C4-2B (cell line): ENCODE measurements at regions not wholly inside any gene's neighbourhood (a gene's known extent, or its start where the extent isn't known, plus 50 kb on each side); places are given as distances from the start of the nearest gene placed in this dataset.

Source experiments
- H3K27ac ChIP-seq: fragments of 450-650 bp; 2 replicates; pipeline ENCODE4 v1.5.1; 2017
- ZFX ChIP-seq: fragments of 450-650 bp; IDR thresholded peaks from 2 replicates; pipeline ENCODE4 v1.6.1; 2017
- TF ChIP-seq, protein P1 (sequence below): fragments of 450-650 bp; conservative IDR thresholded peaks from 2 replicates; pipeline ENCODE4 v1.5.1; 2017; ENCODE audit warnings: mild to moderate bottlenecking

GRCh38 chr7:43022008-43022407 is 89.8 kb downstream of the MRPL32 start:
- TF ChIP-seq, protein P1, sequence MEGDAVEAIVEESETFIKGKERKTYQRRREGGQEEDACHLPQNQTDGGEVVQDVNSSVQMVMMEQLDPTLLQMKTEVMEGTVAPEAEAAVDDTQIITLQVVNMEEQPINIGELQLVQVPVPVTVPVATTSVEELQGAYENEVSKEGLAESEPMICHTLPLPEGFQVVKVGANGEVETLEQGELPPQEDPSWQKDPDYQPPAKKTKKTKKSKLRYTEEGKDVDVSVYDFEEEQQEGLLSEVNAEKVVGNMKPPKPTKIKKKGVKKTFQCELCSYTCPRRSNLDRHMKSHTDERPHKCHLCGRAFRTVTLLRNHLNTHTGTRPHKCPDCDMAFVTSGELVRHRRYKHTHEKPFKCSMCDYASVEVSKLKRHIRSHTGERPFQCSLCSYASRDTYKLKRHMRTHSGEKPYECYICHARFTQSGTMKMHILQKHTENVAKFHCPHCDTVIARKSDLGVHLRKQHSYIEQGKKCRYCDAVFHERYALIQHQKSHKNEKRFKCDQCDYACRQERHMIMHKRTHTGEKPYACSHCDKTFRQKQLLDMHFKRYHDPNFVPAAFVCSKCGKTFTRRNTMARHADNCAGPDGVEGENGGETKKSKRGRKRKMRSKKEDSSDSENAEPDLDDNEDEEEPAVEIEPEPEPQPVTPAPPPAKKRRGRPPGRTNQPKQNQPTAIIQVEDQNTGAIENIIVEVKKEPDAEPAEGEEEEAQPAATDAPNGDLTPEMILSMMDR, result no peak
- no peak for TF ChIP-seq ZFX
- no peak overlapping the region for H3K27ac ChIP-seq

DNA sequence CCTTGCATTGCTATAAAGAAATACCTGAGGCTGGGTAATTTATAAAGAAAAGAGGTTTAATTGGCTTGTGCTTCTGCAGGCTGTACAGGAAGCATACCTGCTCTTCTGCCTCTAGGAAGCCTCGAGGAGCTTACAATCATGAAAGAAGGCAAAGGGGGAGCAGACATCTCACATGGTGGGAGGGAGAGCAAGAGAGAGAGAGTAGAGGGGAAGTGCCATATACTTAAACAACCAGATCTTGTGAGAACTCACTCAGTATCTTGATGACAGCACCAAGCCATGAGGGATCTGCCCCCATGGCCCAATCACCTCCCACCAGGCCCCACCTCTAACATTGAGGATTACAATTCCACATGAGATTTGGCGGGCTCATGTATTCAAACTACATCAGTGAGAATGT is 79.1 kb upstream of the HECW1 start:
- no peak overlapping the region for H3K27ac ChIP-seq
- TF ChIP-seq, protein P1, result no peak
- TF ChIP-seq ZFX, result no peak

- no peak overlapping the region for H3K27ac ChIP-seq
- TF ChIP-seq ZFX, result no peak
- TF ChIP-seq, protein P1, result no peak
Observed at GRCh38 chr7:43034535-43035002, 77.9 kb upstream of the HECW1 start.

DNA sequence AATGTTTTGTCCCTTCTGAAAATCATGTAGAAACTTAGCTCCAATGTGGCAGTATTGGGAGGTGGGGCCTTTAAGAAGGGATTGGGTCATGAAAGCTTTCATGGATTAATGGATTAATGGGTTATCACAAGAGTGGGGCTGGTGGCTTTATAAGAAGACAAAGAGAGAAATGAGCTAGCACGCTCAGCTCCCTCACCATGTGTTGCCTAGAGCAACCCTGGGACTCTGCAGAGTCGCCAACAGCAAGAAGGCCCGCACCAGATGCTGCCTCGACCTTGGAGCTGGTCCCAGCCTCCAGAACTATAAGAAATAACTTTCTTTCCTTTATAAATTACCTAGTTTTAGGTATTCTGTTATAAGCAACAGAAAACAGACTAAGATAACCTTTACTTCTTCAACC is 74.9 kb upstream of the HECW1 start:
- TF ChIP-seq ZFX, result no peak
- TF ChIP-seq, protein P1, result no peak
- H3K27ac ChIP-seq, result no peak overlapping the region

GRCh38 chr7:43038254-43038653 is 74.2 kb upstream of the HECW1 start:
- no peak overlapping the region for H3K27ac ChIP-seq
- no peak for TF ChIP-seq ZFX
- TF ChIP-seq, protein P1, result no peak

DNA sequence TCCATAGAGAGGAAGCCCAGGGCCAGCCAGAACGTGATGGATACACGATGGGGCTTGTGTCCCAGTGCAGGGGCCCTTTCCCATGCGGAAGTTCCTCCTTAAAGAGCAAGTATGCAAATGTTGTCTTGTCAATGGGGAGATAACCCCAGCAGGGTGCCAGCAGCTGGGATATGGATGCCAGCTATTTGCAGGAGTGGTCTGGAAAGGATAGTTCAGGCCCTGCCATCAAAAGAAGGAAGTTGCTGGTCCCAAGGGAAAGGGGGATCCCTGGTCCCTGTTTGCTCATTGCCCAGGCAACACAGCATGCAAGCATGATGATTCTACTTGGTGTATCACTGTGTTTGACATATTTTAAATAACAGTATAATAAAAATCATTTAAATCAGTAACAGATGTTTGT is 73.1 kb upstream of the HECW1 start:
- H3K27ac ChIP-seq, result no peak overlapping the region
- TF ChIP-seq, protein P1, result no peak
- no peak for TF ChIP-seq ZFX

DNA sequence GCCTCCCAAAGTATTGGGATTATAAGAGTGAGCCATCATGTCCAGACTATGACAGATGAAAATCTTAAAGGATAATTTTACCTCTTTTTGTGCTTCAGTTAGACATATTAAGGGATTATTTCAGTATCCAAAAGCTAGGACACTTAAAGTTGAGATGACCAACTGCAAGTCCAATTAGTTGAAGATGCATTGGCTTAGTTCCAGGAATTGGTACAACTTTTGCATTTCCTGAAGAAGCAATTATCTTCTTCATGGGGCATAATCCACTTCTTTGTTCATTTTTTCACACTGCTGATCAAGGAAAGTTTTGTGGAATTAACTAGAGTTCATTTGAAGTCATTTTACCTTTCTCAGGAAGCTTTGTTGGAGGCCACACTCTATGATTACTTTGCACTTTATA is 72.0 kb upstream of the HECW1 start:
- H3K27ac ChIP-seq, result no peak overlapping the region
- TF ChIP-seq ZFX, result no peak
- TF ChIP-seq, protein P1, result no peak
